Dendritic cell treated with granulocyte-macrophage colony-stimulating factor and Interleukin-4, amounts not matched to agents 40 ng/mL and 50 ng/mL, for 4 days (primary cell): ENCODE measurements at regions not wholly inside any gene's neighbourhood (a gene's known extent, or its start where the extent isn't known, plus 50 kb on each side); places are given as distances from the start of the nearest gene placed in this dataset.
A peak's percentile ranks its signal among the peaks of the same experiment; 100 is the strongest.

Experiments
- H3K27ac Mint-ChIP-seq: one replicate; pipeline ENCODE4 v1.8.0; 2022; ENCODE audit warnings: mild to moderate bottlenecking, mixed read lengths
- H3K27me3 Mint-ChIP-seq: one replicate; pipeline ENCODE4 v1.8.0; 2022; ENCODE audit warnings: mild to moderate bottlenecking, mixed read lengths
- H3K36me3 Mint-ChIP-seq: one replicate; pipeline ENCODE4 v1.8.0; 2022; ENCODE audit warnings: low read depth, mixed read lengths
- H3K4me1 Mint-ChIP-seq: one replicate; pipeline ENCODE4 v1.8.0; 2022; ENCODE audit warnings: low read depth, mixed read lengths
- H3K4me3 Mint-ChIP-seq: one replicate; pipeline ENCODE4 v1.8.0; 2022; ENCODE audit warnings: mild to moderate bottlenecking, moderate library complexity, mixed read lengths
- H3K9me3 Mint-ChIP-seq: one replicate; pipeline ENCODE4 v1.8.0; 2022; ENCODE audit warnings: mixed read lengths
- intact Hi-C: fragments of 100-400 bp; cut with micrococcal nuclease; formaldehyde crosslinking; loops from one replicate; pipeline ENCODE4 v1.15.0; 2022

DNA sequence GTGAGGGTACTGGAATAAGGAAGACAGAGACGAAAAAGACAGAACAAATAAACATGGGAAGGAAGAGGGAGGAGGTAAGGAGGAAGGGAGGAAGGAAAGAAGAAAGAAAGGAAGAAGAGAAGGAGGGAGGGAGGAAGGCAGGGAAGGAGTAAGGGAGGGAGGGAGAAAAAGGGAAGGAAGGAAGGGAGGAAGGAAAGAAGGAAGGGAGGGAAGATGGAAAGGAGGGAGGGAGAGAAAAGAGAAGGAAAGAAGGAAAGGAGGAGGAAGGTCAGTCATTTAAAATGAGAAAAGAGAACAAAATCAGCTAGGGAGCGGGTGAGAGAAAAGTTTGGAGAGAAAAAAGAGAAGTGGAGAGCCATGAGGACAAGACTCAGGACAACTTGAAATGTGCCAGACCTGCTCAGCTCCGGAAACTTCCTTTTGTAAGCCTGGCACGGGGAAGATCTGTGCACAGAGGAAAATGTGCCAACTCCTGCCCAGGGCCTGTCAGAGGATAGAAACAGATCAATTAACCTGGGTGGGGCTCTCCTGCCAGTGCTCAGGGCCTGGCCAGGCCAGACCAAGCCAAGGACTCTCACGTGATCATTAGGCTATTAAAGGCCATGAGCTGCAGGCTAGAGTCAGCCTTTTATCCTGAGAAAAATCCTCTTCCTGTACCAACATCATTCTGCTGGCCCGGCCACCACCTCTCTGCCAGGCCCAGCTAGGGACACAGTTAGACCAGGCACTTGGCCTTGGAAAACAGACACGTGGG lies 50.1 kb upstream of the BCL6 start:
- Mint-ChIP-seq H3K4me1 (peaks cover 43% of the 10 kb centered on the region), H3K9me3 (peaks cover 24% of the 10 kb centered on the region), H3K27me3 (no peaks in the 10 kb centered on the region), H3K36me3 (no peaks in the 10 kb centered on the region), H3K27ac (peak overlapping the region; percentile 15), H3K4me3 (no peak overlapping the region)
- intact Hi-C loops: no loop called here

DNA sequence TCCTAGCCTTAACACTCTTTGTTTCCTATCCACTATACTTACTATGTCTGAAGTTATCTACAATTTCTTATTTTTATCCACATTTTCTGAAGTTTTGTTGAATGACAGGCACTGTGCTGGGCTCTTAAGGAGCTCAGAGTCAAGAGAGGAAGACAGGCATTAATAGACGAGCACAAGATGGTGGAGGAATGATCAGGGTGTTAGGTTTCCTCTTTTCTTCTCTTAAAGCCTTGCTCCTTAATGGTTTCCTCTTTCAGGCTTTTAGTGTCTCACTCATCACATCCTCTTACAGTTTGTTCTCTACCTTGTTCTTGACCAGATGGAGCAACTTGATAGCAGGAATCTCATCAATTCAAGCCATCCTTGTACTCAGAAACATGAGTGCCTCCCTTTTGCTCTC lies 52.9 kb upstream of the BCL6 start:
- Mint-ChIP-seq H3K27me3 (no peaks in the 10 kb centered on the region), H3K36me3 (no peaks in the 10 kb centered on the region), H3K4me1 (peaks cover 33% of the 10 kb centered on the region), H3K9me3 (peaks cover 24% of the 10 kb centered on the region), H3K27ac (peak overlapping the region; percentile 1), H3K4me3 (no peak overlapping the region)
- intact Hi-C loops: no loop called here

DNA sequence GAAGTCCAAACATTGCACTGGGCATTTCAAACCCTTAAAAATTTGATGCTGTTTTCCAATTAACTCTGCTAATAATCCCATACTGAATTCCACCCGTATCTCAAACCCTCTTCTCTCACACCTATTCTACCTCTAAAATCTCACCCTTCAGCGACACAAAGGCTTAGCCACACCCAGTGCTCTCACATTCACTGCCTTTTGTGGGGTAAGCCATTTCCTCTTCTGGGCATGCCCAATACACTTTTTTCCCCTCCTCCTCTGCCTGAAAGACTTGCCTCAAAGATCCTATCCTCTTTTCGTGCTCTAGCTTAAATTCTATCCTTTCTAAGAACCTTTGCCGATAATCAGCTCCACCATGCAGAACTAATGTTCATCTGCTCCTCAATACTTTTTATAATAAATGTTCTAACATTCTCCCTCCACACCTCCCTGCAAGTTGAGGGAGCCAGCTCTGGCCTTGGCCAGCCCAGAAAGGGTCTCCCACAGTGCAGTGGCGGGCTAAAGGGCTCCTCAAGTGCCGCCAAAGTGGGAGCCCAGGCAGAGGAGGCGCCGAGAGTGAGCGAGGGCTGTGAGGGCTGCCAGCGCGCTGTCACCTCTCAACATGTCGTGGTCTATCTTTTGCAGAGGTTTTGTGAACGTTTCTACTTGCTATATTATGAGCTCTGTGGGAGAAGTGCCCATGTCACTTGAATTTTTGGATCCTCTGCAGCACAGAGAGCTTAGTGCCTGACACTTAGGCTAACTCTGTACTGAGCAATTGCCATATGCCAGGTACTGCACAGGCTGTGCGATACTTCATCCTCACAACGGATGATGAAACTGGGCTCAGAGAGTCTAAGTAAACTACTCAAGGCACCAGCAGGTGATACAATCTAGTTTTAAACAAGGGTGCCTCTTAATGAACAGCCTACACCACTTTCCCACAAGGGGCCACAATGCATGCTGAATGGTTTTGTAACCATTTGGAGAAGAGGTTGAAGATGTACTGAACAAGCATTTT lies 53.6 kb upstream of the BCL6 start:
- Mint-ChIP-seq H3K4me3 (no peak overlapping the region), H3K27me3 (no peaks in the 10 kb centered on the region), H3K36me3 (no peaks in the 10 kb centered on the region), H3K4me1 (peaks cover 29% of the 10 kb centered on the region), H3K9me3 (peaks cover 24% of the 10 kb centered on the region), H3K27ac (peak overlapping the region; percentile 1)
- intact Hi-C loops: no loop called here

DNA sequence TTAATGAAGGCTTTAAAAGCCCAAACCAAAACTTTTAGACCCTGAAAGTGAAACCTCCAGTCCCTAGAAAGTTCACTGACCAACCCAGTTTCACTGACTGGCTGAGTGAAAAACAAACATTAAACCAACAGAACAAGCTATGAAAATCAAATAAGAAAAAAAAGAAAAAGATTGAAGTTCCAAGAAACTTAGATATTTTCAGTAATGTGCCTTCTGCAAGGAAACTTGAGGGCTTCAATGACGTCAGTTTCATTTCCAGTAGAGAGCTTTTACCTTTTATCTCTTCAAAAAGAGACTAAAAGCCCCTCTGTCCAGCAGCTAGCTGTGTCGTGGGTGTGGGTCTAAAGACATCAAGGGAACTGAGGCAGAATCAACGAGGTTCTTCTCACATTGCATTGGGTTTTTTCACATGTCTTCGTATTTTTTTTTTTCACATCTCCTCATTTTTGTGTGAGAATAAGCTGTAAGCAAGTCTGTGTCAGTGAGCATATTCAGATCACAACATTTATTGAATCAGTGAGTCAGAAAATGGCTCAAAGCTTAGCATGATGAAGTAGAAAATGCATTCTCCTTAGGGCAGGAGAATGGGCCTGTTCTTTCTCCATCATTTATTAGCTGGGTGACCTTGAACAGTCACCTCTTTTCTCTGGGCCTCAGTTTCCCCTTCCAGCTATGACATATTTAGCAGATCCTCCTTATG lies 54.8 kb upstream of the BCL6 start:
- Mint-ChIP-seq H3K9me3 (peaks cover 20% of the 10 kb centered on the region), H3K36me3 (peaks cover under 1% of the 10 kb centered on the region), H3K27me3 (peaks cover 3% of the 10 kb centered on the region), H3K27ac (no peak overlapping the region), H3K4me1 (peaks cover 31% of the 10 kb centered on the region), H3K4me3 (no peak overlapping the region)
- intact Hi-C loops: no loop called here

DNA sequence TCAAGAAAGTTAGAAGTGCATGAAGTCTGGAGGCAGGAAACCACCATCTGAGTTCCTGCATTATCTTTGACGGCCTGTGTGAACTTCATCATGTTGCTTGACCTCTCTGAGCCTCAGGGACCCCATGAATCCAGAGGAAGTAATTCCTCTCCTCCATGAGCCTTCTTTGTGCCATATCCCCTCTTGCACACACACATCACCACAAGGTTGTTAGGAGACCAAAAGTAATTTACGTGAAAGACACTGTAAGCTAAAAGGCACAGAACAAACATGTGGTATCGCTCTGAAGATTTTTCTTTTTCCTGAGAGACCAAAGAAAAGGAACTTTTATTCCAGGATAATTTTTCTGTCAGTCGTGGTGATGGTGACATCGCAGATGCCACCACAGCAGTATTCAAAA lies 55.9 kb upstream of the BCL6 start:
- Mint-ChIP-seq H3K4me3 (no peak overlapping the region), H3K36me3 (peaks cover 6% of the 10 kb centered on the region), H3K27ac (no peak overlapping the region), H3K9me3 (peaks cover 29% of the 10 kb centered on the region), H3K27me3 (peaks cover 3% of the 10 kb centered on the region), H3K4me1 (peaks cover 23% of the 10 kb centered on the region)
- intact Hi-C loops: no loop called here

DNA sequence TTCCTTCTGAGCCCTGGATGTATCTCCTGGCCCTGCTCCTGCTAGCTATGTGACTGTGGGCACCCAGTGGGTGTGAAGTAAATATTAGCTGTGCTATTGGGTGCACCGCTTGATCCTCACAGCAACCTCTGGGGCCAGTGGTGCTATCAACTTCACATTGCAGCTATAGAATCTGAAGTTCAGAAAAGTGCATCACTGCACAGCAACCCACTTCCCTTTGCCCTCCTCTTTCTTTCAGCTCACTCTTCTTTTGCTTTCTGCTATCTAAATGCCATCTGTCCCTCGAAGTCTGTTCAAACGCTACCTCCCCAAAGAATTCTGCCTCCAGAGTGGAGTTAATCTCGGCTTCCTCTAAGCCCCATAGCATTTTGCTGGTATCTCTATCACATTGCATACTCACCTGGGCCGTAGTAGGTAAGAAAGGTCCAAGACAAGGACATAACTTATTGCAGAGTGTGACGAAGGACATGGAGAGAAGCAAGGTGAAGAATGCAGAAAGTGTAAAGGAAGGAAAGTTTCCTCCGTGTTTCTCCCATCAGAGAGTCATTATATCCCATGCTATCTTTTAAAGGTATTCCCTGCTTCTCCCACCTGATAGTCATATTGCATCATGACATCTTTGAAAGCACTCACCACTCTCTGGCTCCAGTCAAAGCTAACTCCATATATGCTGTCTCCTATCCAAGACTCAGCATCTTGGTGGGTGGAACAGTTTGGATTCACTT lies 57.1 kb upstream of the BCL6 start:
- peaks cover 30% of the 10 kb centered on the region for H3K9me3 Mint-ChIP-seq
- intact Hi-C loops: no loop called here
- no peak overlapping the region for H3K27ac Mint-ChIP-seq
- no peak overlapping the region for H3K4me3 Mint-ChIP-seq
- peaks cover 6% of the 10 kb centered on the region for H3K36me3 Mint-ChIP-seq
- H3K27me3 Mint-ChIP-seq: peaks cover 3% of the 10 kb centered on the region
- H3K4me1 Mint-ChIP-seq: peaks cover 23% of the 10 kb centered on the region

DNA sequence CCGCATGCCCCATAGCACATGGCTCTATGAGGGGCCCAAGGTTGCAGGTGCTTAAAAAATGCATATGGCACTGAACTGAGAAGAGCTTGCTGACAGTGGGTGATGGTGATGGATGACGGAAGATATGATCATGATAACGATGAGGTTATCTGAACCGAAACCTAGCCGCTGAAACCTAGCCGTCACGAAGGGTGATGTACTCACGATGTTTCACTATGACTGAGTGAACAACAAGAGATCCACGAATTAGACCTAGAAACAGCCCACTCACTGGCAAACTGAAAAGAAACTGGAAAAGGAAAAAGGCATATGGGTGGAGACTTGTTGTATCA lies 57.6 kb upstream of the BCL6 start:
- peaks cover 3% of the 10 kb centered on the region for H3K27me3 Mint-ChIP-seq
- no peak overlapping the region for H3K4me3 Mint-ChIP-seq
- intact Hi-C loops: no loop called here
- H3K36me3 Mint-ChIP-seq: peaks cover 6% of the 10 kb centered on the region
- peaks cover 17% of the 10 kb centered on the region for H3K4me1 Mint-ChIP-seq
- H3K9me3 Mint-ChIP-seq: peaks cover 25% of the 10 kb centered on the region
- H3K27ac Mint-ChIP-seq: no peak overlapping the region

DNA sequence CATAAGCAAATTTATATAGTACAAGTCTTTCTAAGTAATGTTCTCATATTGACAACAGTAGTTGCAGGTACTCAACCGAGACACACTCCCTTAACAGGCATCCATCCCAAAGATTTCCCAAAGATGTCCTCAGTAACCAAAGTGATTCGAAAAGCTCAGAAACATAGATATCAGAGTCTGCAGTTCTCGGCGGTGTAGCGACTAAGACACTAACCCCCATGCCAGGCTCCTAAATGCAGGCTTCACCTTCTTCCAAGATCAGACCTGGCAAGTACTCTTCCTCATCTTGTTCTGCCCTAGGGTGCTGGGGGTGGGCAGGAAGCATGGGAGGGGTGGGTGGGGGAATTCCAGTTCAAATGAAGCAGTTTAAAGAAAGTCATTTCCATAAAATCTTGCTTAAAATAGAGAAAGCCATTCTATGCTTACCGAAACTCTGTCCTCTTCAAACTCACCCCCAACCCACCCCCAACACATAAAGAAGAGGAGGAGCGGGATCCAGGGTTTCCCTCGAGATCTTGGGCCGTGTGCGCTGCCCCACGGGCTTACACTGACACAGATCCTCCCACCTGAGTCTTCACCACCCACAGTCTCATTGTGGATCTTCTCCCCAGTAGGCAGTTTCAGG lies 59.0 kb upstream of the BCL6 start:
- Mint-ChIP-seq H3K9me3 (peaks cover 14% of the 10 kb centered on the region), H3K27me3 (peaks cover 5% of the 10 kb centered on the region), H3K4me3 (no peak overlapping the region), H3K27ac (no peak overlapping the region), H3K4me1 (peaks cover 16% of the 10 kb centered on the region), H3K36me3 (peaks cover 6% of the 10 kb centered on the region)
- intact Hi-C loops: no loop called here

DNA sequence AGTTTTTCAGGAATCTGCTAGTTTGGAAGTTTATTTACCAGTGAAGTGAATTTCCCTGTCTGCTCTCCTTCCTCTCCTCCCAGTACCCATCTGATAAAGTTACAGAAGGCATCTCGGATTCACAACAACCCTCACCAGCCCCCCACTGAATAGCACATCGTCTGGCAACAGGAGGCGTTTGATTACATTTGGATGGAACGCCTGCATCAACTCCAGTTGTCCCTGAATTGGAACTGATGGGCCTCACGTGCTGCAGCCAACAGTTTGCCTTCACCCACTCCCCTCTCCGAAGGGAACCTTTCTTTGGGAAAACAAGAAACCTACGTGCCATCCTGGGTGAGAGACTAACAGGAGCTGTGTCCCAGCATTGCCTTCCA lies 59.5 kb upstream of the BCL6 start:
- peaks cover 14% of the 10 kb centered on the region for H3K9me3 Mint-ChIP-seq
- H3K4me3 Mint-ChIP-seq: no peak overlapping the region
- H3K4me1 Mint-ChIP-seq: peaks cover 16% of the 10 kb centered on the region
- H3K27me3 Mint-ChIP-seq: peaks cover 5% of the 10 kb centered on the region
- H3K27ac Mint-ChIP-seq: no peak overlapping the region
- peaks cover 6% of the 10 kb centered on the region for H3K36me3 Mint-ChIP-seq
- intact Hi-C loops: no loop called here

DNA sequence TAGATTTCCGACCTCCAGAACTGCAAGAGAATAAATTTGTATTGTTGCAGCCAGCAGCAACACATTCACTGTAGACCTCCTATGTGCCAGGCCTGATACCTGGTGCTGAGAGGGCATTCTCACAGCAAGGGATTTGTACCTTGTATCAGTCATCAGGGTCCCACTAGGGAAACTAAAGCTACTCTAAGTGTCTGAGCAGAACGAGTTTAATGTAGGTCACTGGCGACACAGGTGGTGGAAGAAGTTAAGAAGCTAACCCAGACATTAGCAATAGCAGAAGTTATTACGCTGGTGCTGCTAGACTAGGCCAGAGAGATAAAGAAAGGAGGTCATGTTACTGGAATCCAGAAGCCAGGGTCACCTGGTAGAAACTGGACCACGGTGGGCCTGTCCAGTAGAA lies 60.5 kb upstream of the BCL6 start:
- peaks cover 6% of the 10 kb centered on the region for H3K36me3 Mint-ChIP-seq
- H3K9me3 Mint-ChIP-seq: peaks cover 14% of the 10 kb centered on the region
- intact Hi-C loops: no loop called here
- H3K4me3 Mint-ChIP-seq: no peak overlapping the region
- H3K27me3 Mint-ChIP-seq: peaks cover 6% of the 10 kb centered on the region
- H3K27ac Mint-ChIP-seq: no peak overlapping the region
- peaks cover 16% of the 10 kb centered on the region for H3K4me1 Mint-ChIP-seq

DNA sequence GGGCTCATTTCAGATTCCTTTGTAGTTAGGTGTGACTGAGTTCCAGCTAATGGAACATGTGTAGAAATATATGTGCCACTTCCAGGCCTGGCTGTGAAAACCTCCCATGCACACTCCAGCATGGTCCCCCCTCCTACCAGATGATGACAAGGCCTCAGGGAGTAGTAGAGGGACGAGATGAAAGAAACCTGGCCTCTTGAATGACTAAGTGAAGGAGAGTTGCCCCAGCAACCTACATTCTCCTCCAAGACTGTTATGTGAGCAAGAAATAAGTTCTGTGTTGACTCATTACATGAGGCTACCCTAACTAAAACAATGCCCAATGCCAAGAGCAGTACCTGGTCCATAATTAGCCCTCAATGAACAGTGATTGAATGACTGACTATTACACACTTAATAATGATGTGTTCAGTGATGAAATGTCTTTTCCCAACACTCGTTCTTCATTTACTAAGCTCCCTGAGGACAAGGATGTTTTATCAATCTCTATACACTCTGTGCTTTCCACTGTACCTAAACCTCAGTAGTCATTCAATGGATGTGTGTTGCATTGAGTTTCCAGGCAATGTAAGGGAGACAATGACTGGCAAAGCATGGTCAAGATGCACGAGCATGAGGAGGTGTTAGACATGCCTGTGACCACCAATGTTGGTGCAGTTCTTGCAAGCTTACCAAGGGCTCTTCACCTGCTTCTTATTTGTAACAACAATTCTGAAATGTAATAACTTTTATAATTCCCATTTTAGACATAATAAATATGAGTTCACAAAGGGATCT lies 62.0 kb upstream of the BCL6 start:
- H3K4me3 Mint-ChIP-seq: no peak overlapping the region
- intact Hi-C loops: no loop called here
- H3K4me1 Mint-ChIP-seq: peaks cover 23% of the 10 kb centered on the region
- no peak overlapping the region for H3K27ac Mint-ChIP-seq
- peaks cover 6% of the 10 kb centered on the region for H3K36me3 Mint-ChIP-seq
- H3K9me3 Mint-ChIP-seq: peaks cover 14% of the 10 kb centered on the region
- H3K27me3 Mint-ChIP-seq: peaks cover 6% of the 10 kb centered on the region

DNA sequence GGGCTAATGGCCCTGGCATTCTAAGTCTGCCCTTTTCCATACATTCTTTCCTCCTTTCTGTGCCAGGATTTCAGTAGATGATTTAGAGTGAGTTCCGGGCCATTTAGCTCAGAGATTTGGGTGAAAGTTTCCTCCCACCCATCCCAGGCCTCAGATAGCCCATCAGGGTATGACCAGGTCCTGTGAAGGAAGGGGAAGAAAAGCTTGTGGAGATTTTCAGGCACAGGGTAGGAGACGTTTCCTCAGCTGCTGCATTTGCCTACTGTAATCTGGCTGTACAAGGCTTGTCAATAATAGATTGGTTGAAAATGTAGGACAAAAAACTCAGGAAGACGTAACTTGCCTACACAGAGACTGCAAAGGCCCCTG lies 63.2 kb upstream of the BCL6 start:
- Mint-ChIP-seq H3K9me3 (peaks cover 14% of the 10 kb centered on the region), H3K4me3 (no peak overlapping the region), H3K27me3 (peaks cover 6% of the 10 kb centered on the region), H3K4me1 (peaks cover 23% of the 10 kb centered on the region), H3K27ac (no peak overlapping the region), H3K36me3 (peaks cover 6% of the 10 kb centered on the region)
- intact Hi-C loops: no loop called here

DNA sequence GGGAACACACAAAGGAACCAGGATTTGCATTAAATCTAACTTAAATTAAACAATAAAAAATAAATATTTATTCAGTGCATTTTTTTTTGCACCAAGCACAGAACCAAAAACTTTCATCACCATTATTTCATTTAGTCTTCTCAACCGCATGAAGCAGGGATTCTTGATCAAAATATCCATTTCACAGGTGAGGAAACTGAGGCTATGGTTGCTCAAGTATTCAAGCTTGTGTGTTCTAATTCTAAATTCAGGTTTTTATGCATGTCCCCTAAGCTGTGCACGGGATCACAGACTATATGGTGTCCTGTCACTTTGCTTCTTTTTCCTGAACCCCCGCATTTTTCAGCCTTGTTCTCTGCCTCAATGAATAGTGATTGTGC lies 64.3 kb upstream of the BCL6 start:
- H3K4me1 Mint-ChIP-seq: peaks cover 19% of the 10 kb centered on the region
- peaks cover 6% of the 10 kb centered on the region for H3K27me3 Mint-ChIP-seq
- intact Hi-C loops: no loop called here
- H3K36me3 Mint-ChIP-seq: peaks cover 6% of the 10 kb centered on the region
- no peak overlapping the region for H3K27ac Mint-ChIP-seq
- no peak overlapping the region for H3K4me3 Mint-ChIP-seq
- peaks cover 14% of the 10 kb centered on the region for H3K9me3 Mint-ChIP-seq
